ENCODE measurements at regions not wholly inside any gene's neighbourhood (a gene's known extent, or its start where the extent isn't known, plus 50 kb on each side); places are given as distances from the start of the nearest gene placed in this dataset.

- no peak for DNase-seq (ENCODE audit: low read depth)
Observed at GRCh38 chr7:86947929-86948328, 111.5 kb downstream of the ELAPOR2 start.

GRCh38 chr7:86943447-86943846 lies 116.0 kb downstream of the ELAPOR2 start:
- DNase-seq (ENCODE audit: low read depth) = no peak

DNA sequence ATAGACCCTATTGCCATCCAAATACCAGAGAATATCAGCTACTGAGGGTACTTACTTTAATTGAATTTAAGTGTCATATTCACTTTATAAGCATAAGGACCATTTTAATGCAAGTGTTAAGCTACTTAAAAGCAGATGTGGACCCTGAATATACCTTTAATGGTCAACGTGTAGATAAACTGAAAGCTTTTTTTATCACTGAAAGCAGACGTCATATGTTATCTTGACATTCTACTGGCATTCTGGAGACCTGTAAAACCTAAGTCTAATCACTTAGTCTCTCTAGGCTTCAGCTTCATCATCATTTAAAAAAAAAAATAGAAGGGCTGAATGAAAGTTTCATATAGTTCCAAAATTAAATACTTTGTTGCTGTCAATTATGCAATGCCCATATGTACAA lies 116.5 kb downstream of the ELAPOR2 start:
- no peak for DNase-seq (ENCODE audit: low read depth)

DNA sequence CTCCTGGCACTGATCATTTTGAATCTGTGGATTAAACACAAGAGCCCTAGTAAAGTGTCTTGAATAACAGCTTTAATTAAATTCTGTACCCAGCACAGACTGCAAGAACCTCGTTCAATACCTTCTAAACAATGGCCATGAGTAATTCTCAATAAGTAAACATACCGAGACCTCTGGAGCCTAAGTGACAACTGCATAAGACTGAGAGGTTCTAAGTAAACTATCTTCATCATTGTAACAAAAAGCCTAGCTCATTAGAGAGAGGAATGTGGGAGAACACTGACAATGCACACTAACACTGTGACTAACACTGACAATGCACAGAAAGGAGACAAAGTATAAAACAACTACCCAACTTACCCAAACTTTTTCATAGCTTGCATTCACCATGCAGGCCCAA lies 117.4 kb downstream of the ELAPOR2 start:
- DNase-seq (ENCODE audit: low read depth) = no peak

DNA sequence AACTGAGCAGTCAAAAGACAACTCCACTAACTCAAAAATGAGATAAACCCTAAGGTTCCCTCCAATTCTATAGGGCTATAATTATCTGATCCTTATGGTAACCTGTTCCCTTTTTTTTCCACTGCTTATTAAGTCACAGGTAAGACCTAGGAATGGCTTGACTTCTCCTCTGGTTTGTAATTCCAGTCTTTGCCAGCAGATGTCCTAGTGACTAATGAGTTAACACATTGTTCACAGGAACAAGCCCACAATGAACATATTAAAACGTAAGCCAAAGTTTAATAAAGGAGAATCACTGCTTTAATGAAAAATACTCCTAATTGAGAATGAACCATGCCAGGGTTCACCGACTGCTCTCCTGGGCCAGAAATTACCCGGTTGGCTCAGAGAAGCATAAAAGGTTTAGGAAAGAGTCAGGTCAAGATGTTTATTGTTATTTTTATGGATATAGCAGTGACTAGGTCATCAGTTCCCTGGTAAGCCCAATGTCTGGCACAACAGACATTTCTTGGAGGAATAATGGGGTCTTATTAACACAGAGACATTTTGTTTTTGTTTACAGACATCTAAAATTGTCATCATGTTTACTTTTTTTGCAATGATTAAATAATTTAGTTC lies 120.1 kb downstream of the ELAPOR2 start:
- peak; percentile 57 for DNase-seq (ENCODE audit: low read depth)

DNA sequence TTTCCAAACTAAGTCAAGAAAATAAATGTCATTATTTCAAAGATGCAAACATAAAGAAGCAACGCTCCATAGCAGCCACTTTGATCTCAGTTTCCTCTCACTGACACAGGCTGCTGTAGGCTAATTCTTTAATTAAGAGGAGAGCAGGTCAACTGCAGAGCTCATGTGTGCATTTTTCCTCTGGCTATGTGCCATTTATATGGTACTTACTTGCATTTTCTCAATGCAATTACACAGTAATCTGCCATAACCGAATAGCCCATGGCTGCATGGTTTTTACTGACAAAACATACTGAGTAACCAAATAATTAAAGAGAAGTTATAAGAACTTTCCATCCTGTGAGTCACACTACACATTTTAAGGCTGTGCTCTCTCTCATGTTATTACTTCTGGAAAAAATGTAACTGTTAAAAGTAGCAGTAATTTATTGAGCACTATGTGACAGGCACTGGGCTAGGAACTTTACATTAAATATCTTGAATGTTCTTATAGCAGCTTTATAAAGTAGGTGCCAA lies 122.0 kb downstream of the ELAPOR2 start:
- no peak for DNase-seq (ENCODE audit: low read depth)

DNA sequence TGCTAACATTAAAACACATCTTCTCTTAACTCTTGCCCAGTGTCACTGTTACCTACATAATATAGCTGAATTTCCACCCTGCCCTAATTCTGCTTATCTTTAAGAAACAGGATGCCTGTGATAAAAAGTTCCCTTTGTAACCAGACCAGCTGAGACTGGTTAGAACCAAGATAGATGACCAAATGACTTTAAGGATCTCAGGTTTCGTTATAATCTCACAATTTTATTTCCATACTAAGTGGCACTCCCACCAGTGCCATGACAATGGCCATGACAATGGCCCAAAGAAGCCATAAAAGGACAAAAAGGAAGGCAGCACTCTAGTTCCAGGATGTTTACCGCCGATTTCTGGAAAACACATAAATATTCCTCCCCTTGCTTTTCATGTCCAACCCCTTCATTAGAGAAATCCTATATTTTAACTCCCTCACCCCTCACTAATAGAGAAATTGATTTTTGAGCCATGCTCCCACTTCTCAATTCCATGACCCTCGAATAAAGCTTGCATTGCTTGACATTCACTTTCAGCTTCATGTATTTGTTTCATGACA lies 126.1 kb downstream of the ELAPOR2 start:
- DNase-seq (ENCODE audit: low read depth) = no peak

DNA sequence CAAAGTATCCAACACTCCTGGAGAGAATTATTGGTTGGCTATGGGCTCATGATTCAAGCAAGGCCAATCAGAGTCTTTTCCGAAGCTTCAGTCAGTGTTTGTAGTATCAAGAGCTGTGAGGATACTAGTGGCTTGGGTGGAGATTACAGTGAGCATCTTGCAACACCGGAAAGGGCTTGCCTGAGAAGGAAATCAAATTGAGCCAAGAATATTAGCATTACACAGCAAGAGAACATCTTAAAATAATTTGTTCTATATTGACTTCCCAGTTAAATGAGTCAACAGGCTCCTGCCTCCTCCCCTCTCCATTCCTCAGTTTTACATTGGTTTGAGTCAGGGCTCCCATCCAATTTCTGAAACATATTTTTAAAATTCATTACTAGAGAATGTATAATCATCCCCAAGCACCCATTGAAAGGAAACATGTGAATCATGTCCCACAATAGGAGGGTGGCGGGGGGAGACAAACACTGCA lies 127.4 kb downstream of the ELAPOR2 start:
- DNase-seq (ENCODE audit: low read depth) = no peak

DNA sequence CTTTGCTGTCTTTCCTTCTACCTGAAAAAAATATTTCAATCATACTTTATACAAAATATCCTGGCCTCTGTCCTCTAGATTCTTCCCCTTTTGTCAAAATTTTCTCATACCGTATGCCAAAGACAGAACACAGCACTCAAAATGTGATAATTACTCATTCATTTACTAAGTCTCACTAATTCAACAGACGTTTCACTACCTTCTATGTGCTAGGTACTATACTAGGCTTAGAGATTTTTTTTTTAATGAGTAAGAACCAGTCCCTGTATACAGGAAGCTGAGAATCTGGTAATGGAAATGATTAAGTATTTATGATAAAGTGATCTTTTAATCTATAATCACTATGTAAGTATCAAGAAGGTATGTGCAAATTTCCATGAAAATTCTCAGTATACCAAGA lies 128.0 kb downstream of the ELAPOR2 start:
- no peak for DNase-seq (ENCODE audit: low read depth)

DNA sequence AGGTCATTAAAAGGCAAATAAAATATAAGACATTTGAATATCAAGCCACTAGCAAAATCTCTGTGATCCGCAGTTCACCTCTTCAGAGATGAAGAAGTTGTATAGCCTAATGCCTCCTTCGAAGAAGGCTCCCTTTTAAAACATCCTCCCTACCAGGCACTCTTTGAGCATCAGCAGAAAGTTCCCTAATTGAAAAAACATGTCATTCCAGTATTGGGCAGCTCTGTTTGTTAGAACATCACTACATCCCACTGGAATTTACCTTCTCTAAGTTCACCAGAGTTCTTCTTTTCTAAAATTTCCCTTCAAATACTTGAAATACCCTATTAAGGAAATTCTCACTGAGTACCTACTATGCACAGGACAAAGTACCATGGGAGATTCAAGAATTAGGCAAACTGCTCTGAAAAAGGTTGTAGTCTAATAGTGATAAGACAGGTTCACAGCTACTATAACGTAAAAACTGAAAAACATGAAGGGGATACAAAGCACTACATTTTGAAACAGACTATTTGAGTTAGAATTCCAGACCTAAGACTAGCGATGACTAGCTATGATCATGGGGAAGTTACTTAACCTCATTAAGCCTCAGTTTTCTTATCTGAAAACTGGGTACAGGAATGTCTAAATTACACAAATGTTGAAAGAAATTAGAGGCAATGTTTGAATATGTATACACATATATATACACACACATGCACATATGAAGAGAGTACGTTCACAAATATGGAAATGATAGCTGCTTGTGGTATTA lies 128.7 kb downstream of the ELAPOR2 start:
- no peak for DNase-seq (ENCODE audit: low read depth)

DNA sequence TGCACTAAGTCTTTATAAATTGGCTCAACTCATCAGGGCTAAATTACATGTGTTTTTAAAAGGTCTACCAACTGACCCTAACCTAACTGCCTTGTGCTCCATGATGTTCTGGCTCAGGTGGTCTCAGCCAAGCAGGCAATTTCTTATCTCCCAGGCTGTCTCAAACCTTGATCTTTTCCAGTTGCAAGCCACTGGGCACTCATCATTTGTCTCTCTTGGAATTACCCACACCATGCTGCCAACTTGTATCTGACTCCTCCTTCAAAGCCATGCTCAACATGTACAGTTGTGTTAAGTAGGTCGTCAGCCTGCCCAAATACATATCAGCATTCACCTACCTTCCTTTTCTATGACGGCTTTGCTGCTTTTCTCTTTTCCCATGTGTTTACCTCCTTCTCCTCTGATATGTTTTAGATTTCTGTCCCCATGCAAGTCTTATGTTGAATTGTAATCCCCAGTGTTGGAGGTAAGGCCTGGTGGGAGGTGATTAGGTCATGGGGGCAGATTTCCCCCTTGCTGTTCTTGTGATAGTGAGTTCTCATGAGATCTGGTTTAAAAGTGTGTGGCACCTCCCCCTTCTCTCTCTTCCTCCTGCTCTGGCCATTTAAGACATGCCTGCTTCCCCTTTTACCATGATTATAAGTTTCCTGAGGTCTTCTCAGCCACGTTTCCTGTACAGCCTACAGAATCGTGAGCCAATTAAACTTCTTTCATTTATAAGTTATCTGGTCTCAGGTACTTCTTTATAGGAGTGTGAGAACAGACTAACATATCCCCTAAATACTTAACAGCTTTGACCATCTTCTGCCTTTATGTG lies 130.0 kb downstream of the ELAPOR2 start:
- no peak for DNase-seq (ENCODE audit: low read depth)

DNA sequence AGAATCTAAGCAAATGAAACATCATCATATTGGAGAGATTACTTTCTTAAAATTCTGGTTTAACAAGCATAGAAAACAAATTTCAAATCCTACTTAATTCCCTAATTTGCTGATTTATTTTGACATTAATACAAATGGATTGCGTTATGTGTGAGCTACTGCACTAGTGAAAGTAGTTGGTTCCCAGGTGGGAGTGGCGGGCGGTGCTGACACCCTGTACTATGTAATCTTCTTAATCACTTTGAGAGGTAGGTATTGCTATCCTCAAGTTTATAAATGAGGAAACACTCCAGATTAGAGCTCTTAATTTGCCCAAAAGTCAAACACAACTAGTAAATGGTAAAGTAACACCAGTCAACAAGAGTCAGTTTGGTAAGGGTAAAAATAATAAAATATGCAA lies 131.1 kb downstream of the ELAPOR2 start:
- DNase-seq (ENCODE audit: low read depth) = no peak

DNA sequence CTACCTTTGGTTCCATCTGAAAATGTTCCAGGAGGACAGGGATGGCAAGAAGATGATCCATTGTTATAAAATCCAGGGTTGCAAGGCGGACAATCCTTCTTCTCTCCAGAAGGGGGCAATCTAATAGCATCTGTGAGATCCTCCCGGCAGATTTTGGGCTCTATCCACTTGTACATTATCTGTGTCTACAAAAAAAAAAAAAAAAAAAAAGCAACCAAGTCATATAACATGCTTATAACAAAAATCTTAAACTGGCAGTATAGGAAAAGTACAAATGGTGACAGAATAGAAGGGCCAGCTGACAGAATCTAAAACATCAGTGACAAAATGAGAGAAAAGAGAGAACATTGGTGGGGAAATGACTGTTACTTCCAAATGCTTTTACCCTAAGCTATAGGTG lies 132.7 kb downstream of the ELAPOR2 start:
- peak; percentile 35 for DNase-seq (ENCODE audit: low read depth)

DNA sequence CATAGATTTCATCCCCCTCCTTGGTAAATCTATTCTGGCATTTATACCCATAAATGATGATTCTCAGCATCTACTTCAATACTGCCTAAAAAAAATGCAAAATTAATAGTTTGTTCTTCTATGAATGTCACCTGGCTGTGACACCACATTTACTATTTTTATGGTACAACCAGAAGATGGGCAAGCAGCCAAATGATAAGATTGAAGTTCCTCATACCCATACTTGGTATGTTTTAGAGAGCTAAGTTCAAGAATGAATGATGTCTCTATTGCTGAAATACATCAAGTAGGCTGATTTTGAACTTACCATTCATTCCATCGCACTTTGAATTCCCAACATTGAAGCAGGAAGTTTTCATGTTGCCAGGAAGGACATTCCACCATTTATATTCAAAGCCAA lies 134.2 kb downstream of the ELAPOR2 start:
- DNase-seq (ENCODE audit: low read depth) = no peak

DNA sequence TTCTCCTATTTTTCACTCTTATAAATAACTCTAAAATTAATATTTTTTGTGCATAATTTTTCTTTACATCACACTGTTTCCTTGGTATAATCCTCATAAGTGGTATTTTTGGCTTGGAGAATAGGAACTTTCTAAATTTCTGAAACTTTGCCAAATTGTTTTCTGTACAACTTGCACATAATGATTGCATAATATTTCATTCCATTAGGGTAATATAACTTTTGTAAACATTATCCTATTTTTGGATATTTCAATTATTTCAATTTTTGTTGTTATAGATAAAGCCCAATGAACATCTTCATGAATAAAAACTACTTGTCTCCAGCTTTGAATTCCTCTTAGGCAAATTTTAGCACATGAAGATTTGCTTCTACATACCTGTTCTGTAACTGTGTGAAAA lies 135.9 kb downstream of the ELAPOR2 start:
- no peak for DNase-seq (ENCODE audit: low read depth)

DNA sequence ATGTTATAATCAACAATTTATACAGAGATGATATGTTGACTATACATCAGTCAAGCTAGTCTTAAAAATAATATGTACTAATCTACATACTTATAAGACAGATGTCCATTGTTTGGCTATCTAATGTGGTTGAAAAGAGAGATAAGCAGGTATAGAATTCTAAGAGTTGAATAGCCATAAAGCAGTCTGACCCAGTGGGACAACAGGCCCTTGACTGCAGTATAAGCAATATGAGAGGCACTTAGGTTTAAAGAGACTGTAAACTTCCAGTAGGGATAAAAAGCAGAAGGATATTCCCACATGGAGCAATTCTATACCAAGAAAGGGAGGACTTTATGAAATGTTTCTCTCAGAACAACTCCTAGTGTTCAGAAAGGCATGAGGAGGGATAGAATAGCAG lies 139.3 kb downstream of the ELAPOR2 start:
- DNase-seq (ENCODE audit: low read depth) = no peak

DNA sequence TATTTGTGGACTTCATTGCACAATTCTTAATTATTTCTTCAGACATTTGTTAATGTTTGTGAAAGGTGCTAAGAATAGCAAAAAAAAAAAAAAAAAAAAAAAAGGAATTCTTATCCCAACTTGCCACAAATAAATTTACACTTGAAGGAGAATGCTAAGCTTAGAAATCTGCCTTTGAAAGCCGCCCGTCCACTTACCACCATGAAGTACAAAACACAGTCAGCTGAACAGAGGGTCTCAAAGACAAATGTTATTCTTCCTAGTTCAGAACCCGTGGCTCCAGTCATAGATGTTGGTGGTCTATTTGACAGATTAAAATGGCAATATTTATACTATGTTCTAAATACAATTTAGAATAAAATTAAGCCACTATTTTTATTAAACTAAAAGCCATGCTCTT lies 141.2 kb downstream of the ELAPOR2 start:
- DNase-seq (ENCODE audit: low read depth) = no peak

DNA sequence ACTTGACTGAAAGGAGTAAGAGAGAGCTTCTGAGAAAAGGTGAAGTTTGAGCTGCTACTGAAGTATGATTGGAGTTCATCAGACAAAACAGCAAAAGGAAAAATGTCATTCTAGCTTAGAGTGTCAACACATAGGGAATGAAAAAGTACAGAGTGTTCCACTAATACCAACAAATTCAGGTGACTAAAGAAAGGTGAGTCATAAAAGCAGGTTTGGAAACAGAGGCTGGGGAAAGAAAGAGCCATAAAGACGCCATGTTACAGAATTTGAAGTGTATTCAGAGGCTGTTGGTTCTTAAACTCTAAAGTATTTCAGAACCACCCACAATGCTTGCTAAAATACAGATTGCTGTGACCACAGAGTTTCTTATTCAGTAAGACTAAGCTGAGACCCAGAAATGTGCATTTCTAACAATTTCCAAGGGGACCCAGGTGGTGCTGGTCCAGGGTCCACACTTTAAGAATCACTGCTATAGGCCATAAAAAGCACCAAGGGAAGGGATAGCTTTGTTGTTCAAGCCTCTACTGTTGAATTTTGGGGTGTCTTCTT lies 143.1 kb downstream of the ELAPOR2 start:
- no peak for DNase-seq (ENCODE audit: low read depth)

DNA sequence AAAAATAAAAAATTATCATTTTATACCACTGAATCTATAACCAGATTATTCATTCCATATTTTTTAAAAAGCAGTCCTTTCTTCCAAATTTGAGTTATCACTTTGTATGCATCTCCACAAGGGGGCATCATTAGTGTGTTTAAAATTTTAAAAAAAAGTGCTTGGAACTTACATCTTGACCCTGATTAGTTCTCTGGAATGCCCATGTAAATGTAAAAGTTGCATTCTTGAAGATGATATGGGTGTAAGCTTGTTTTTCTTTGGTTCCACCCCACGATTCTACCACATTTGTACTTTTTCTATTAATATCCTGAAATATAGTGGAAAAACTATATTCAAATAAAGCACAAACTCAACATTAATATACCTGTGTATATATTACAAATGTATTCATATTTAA lies 144.9 kb downstream of the ELAPOR2 start:
- no peak for DNase-seq (ENCODE audit: low read depth)
